ENCODE measurements at regions not wholly inside any gene's neighbourhood (a gene's known extent, or its start where the extent isn't known, plus 50 kb on each side); places are given as distances from the start of the nearest gene placed in this dataset.
"Not testable (repeated sequence)": the region's sequence is repeated elsewhere in the genome, so short reads cannot be mapped to it uniquely, and the experiment has no call there.

DNA sequence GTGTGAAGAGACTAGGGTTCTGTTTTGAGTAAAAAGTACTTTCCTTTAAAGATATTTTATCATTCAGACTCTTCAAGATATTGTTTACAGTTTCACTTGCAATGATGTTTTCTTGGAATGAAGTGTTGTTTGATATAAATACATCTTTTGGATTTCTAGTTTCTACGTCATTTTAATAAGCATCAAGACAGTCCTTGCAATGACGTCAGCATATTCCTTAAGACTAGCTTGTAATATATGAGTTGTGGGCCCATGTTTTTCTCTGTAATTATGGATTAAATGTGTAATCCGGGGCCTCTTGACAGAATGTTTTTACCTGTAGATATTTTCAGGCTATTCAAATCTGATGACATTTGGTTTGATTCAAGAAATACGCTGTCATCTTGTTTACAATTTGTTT, 66.1 kb downstream of the RBMX2 start:
- TF ChIP-seq, protein P1, sequence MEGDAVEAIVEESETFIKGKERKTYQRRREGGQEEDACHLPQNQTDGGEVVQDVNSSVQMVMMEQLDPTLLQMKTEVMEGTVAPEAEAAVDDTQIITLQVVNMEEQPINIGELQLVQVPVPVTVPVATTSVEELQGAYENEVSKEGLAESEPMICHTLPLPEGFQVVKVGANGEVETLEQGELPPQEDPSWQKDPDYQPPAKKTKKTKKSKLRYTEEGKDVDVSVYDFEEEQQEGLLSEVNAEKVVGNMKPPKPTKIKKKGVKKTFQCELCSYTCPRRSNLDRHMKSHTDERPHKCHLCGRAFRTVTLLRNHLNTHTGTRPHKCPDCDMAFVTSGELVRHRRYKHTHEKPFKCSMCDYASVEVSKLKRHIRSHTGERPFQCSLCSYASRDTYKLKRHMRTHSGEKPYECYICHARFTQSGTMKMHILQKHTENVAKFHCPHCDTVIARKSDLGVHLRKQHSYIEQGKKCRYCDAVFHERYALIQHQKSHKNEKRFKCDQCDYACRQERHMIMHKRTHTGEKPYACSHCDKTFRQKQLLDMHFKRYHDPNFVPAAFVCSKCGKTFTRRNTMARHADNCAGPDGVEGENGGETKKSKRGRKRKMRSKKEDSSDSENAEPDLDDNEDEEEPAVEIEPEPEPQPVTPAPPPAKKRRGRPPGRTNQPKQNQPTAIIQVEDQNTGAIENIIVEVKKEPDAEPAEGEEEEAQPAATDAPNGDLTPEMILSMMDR (conservative IDR thresholded peaks at IDR 0.05; ENCODE audit: control insufficient read depth, insufficient read depth, low read depth, low read length), result no peak
- H3K4me3 ChIP-seq (ENCODE audit: control insufficient read depth, low read depth, low read length), result no peak overlapping the region
- DNase-seq (ENCODE audit: low read depth), result no peak

- H3K4me3 ChIP-seq (ENCODE audit: control insufficient read depth, low read depth, low read length), result no peak overlapping the region
- TF ChIP-seq, protein P1 (conservative IDR thresholded peaks at IDR 0.05; ENCODE audit: control insufficient read depth, insufficient read depth, low read depth, low read length), result no peak
- no peak for DNase-seq (ENCODE audit: low read depth)
Observed at GRCh38 chrX:130468395-130468923, 66.7 kb downstream of the RBMX2 start.

DNA sequence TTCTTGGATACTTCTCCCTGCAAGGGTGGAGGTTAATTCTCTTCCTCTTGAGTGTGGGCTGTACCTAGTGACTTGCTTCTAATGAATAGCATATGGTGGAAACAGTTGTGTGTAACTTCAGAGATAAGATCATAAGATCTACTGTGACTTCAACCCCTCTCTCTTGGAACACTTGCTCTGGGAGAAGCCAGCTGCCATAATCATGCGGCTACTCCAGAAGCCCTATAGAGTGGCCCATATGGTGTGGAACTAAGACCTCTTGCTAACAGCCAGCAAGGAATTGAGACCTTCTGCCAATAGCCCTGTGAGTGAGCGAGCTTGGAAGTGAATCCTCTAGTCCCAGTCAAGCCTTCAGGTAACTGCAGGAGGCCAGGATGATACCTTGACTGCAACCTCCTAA, 81.1 kb downstream of the RBMX2 start:
- TF ChIP-seq, protein P1 (conservative IDR thresholded peaks at IDR 0.05; ENCODE audit: control insufficient read depth, insufficient read depth, low read depth, low read length), result no peak
- DNase-seq (ENCODE audit: low read depth), result no peak
- H3K4me3 ChIP-seq (ENCODE audit: control insufficient read depth, low read depth, low read length), result no peak overlapping the region

GRCh38 chrX:130485870-130486269, 84.1 kb downstream of the RBMX2 start:
- DNase-seq (ENCODE audit: low read depth), result no peak
- H3K4me3 ChIP-seq (ENCODE audit: control insufficient read depth, low read depth, low read length), result no peak overlapping the region
- TF ChIP-seq, protein P1 (conservative IDR thresholded peaks at IDR 0.05; ENCODE audit: control insufficient read depth, insufficient read depth, low read depth, low read length), result no peak

- H3K4me3 ChIP-seq (ENCODE audit: control insufficient read depth, low read depth, low read length); DNase-seq (ENCODE audit: low read depth): not testable (repeated sequence)
Observed at GRCh38 chrX:130495502-130495901, 93.7 kb downstream of the RBMX2 start.

DNA sequence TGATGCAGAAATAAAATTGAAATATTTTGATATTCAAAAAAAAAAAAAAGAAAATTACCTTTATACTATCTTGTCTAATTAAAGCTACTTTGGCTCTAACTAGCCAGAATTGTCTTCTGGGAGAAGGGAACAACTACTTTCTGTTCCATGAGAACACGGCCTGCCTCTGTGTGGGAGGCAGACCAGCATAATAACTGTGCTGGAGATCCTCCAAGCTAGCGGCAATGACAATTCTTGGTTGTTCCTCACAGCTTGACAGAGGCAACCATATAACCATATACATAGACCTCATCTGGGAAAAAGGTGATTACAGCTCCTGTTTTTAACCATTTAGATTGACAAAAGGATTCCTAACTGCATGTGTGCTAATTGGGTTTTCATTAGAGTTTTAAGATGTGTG, 95.7 kb downstream of the RBMX2 start:
- H3K4me3 ChIP-seq (ENCODE audit: control insufficient read depth, low read depth, low read length), result no peak overlapping the region
- TF ChIP-seq, protein P1 (conservative IDR thresholded peaks at IDR 0.05; ENCODE audit: control insufficient read depth, insufficient read depth, low read depth, low read length), result no peak
- no peak for DNase-seq (ENCODE audit: low read depth)

GRCh38 chrX:130498653-130499274, 97.0 kb downstream of the RBMX2 start:
- TF ChIP-seq, protein P1 (conservative IDR thresholded peaks at IDR 0.05; ENCODE audit: control insufficient read depth, insufficient read depth, low read depth, low read length), result no peak
- no peak for DNase-seq (ENCODE audit: low read depth)
- H3K4me3 ChIP-seq (ENCODE audit: control insufficient read depth, low read depth, low read length), result no peak overlapping the region
